KMS-11 (cell line): ENCODE measurements at regions not wholly inside any gene's neighbourhood (a gene's known extent, or its start where the extent isn't known, plus 50 kb on each side); places are given as distances from the start of the nearest gene placed in this dataset.

Experiments
- H2AFZ ChIP-seq: fragments of 200-600 bp; sonication (generic); 2 replicates; pipeline ENCODE4 v1.6.1; 2016; ENCODE audit warnings: antibody characterized with exemption, mixed run types, low read depth
- H3K27ac ChIP-seq: fragments of 200-600 bp; sonication (generic); 2 replicates; pipeline ENCODE4 v1.6.1; 2016; ENCODE audit warnings: mild to moderate bottlenecking, mixed run types
- H3K27me3 ChIP-seq: fragments of 200-600 bp; sonication (generic); 2 replicates; pipeline ENCODE4 v1.6.1; 2017; ENCODE audit warnings: mild to moderate bottlenecking, low read depth, mixed run types, moderate library complexity; ENCODE audit not compliant: insufficient read depth
- H3K36me3 ChIP-seq: fragments of 200-600 bp; sonication (generic); 2 replicates; pipeline ENCODE4 v1.6.1; 2017; ENCODE audit warnings: mild to moderate bottlenecking, mixed run types; ENCODE audit not compliant: insufficient read depth
- H3K4me1 ChIP-seq: fragments of 200-600 bp; sonication (generic); 2 replicates; pipeline ENCODE4 v1.6.1; 2016; ENCODE audit warnings: mild to moderate bottlenecking, low read depth, mixed run types; ENCODE audit not compliant: poor library complexity, severe bottlenecking
- H3K4me2 ChIP-seq: fragments of 200-600 bp; sonication (generic); 2 replicates; pipeline ENCODE4 v1.7.0; 2016; ENCODE audit warnings: mild to moderate bottlenecking, mixed run types
- H3K4me3 ChIP-seq: fragments of 200-600 bp; sonication (generic); IDR thresholded peaks from 2 replicates; pipeline ENCODE4 v1.6.1; 2017; ENCODE audit warnings: low read depth, low read length, mixed read lengths; ENCODE audit not compliant: insufficient read depth
- H3K79me2 ChIP-seq: fragments of 200-600 bp; sonication (generic); 2 replicates; pipeline ENCODE4 v1.6.1; 2016; ENCODE audit warnings: low read depth, mixed run types; ENCODE audit not compliant: insufficient read depth
- H3K9ac ChIP-seq: fragments of 200-600 bp; sonication (generic); 2 replicates; pipeline ENCODE4 v1.6.1; 2016; ENCODE audit warnings: mild to moderate bottlenecking, mixed run types
- H4K20me1 ChIP-seq: fragments of 200-600 bp; sonication (generic); 2 replicates; pipeline ENCODE4 v1.6.1; 2016; ENCODE audit warnings: mild to moderate bottlenecking, mixed run types; ENCODE audit not compliant: insufficient read depth
- CTCF ChIP-seq: fragments of 200-600 bp; sonication (generic); conservative IDR thresholded peaks from 2 replicates; pipeline ENCODE4 v1.6.1; 2017; ENCODE audit warnings: low read depth, mild to moderate bottlenecking, antibody characterized with exemption, low read length, moderate library complexity, mixed read lengths

- Histone ChIP-seq H2AFZ (no peak overlapping the region), H3K9ac (no peak overlapping the region), H3K4me3 (no peak overlapping the region), H4K20me1 (no peaks in the 10 kb centered on the region), H3K36me3 (no peaks in the 10 kb centered on the region), H3K4me1 (no peaks in the 10 kb centered on the region), H3K27ac (no peak overlapping the region), H3K4me2 (no peak overlapping the region), H3K27me3 (no peaks in the 10 kb centered on the region), H3K79me2 (no peaks in the 10 kb centered on the region)
- no peak for TF ChIP-seq CTCF
These were observed 117.6 kb upstream of the RUNX3 start for GRCh38 chr1:25047506-25048240.

GRCh38 chr1:25046194-25046532 lies 116.1 kb upstream of the RUNX3 start:
- no peak for TF ChIP-seq CTCF
- H3K27me3 ChIP-seq = no peaks in the 10 kb centered on the region
- H4K20me1 ChIP-seq = no peaks in the 10 kb centered on the region

GRCh38 chr1:25045480-25046193 lies 115.6 kb upstream of the RUNX3 start:
- Histone ChIP-seq H4K20me1 (no peaks in the 10 kb centered on the region), H3K27ac (no peak overlapping the region), H3K79me2 (no peaks in the 10 kb centered on the region), H3K27me3 (no peaks in the 10 kb centered on the region), H3K4me1 (no peaks in the 10 kb centered on the region), H3K9ac (no peak overlapping the region), H2AFZ (no peak overlapping the region), H3K36me3 (no peaks in the 10 kb centered on the region), H3K4me3 (no peak overlapping the region), H3K4me2 (no peak overlapping the region)
- no peak for TF ChIP-seq CTCF

More at GRCh38 chr1:25046194-25046532, 116.1 kb upstream of the RUNX3 start:
- no peak overlapping the region for H3K4me2 ChIP-seq
- H3K4me3 ChIP-seq = no peak overlapping the region
- no peaks in the 10 kb centered on the region for H3K79me2 ChIP-seq
- no peaks in the 10 kb centered on the region for H3K4me1 ChIP-seq
- no peaks in the 10 kb centered on the region for H3K36me3 ChIP-seq
- no peak overlapping the region for H3K9ac ChIP-seq
- H3K27ac ChIP-seq = no peak overlapping the region
- no peak overlapping the region for H2AFZ ChIP-seq

GRCh38 chr1:25043228-25043580 lies 113.1 kb upstream of the RUNX3 start:
- Histone ChIP-seq H3K36me3 (no peaks in the 10 kb centered on the region), H3K27me3 (no peaks in the 10 kb centered on the region), H3K9ac (no peak overlapping the region), H3K79me2 (no peaks in the 10 kb centered on the region), H3K4me2 (no peak overlapping the region), H3K4me1 (peaks cover 5% of the 10 kb centered on the region), H3K27ac (no peak overlapping the region), H3K4me3 (no peak overlapping the region), H4K20me1 (no peaks in the 10 kb centered on the region), H2AFZ (no peak overlapping the region)
- no peak for TF ChIP-seq CTCF
